IMR-90 (cell line): ENCODE measurements at regions not wholly inside any gene's neighbourhood (a gene's known extent, or its start where the extent isn't known, plus 50 kb on each side); places are given as distances from the start of the nearest gene placed in this dataset.

Source experiments
- ATAC-seq: fragments of 200-7000 bp; cut with Tn5 transposase; 2 replicates; pipeline ENCODE4 v1.9.1; 2020; ENCODE audit warnings: low read depth, mild to moderate bottlenecking, moderate library complexity
- BruUV-seq: library from RNA; stranded (reverse); fragments of 400-500 nt; replicated peaks from 2 replicates; lab custom pipeline; 2021; lab: Mats Ljungman, UMichigan
- CTCF ChIA-PET: fragments of 300-600 bp; formaldehyde crosslinking; extraction: SDS; loops from one replicate; lab custom pipeline; 2021; ENCODE audit warnings: antibody characterized with exemption; lab: Yijun Ruan, JAX
- POLR2A ChIA-PET: fragments of 300-600 bp; sonication (Branson Sonifier 250); formaldehyde crosslinking; loops from one replicate; lab custom pipeline; 2022; ENCODE audit warnings: antibody characterized with exemption; ENCODE audit not compliant: unreplicated experiment; lab: Charles Lee
- DNase-seq: peaks from one replicate; pipeline ENCODE4 v3.0.0; 2013
- H2AFZ ChIP-seq: replicated peaks from 2 replicates; pipeline ENCODE3; 2013; ENCODE audit warnings: low read length, mild to moderate bottlenecking; ENCODE audit not compliant: poor library complexity
- H2AK5ac ChIP-seq: 2 replicates; pipeline ENCODE4 v1.6.1; 2013; ENCODE audit warnings: low read depth, low read length, inconsistent platforms
- H2AK9ac ChIP-seq: replicated peaks from 2 replicates; pipeline ENCODE3; 2013; ENCODE audit warnings: mild to moderate bottlenecking, low read depth, low read length, moderate library complexity; ENCODE audit not compliant: poor library complexity
- H2BK120ac ChIP-seq: 2 replicates; pipeline ENCODE4 v1.6.1; 2013; ENCODE audit warnings: low read depth, low read length, inconsistent platforms
- H2BK15ac ChIP-seq: 3 replicates; pipeline ENCODE4 v1.6.1; 2013; ENCODE audit warnings: low read depth, low read length, inconsistent platforms
- H2BK20ac ChIP-seq: 2 replicates; pipeline ENCODE4 v1.6.1; 2013; ENCODE audit warnings: low read depth, mild to moderate bottlenecking, inconsistent platforms, low read length, moderate library complexity
- H2BK5ac ChIP-seq: 2 replicates; pipeline ENCODE4 v1.6.1; 2013; ENCODE audit warnings: mild to moderate bottlenecking, low read depth, low read length, inconsistent platforms; ENCODE audit not compliant: poor library complexity, severe bottlenecking
- H3K14ac ChIP-seq: replicated peaks from 2 replicates; pipeline ENCODE4 v1.6.1; 2013; ENCODE audit warnings: low read depth, low read length, inconsistent platforms
- H3K18ac ChIP-seq: 2 replicates; pipeline ENCODE4 v1.6.1; 2013; ENCODE audit warnings: low read depth, low read length, control low read depth
- H3K23ac ChIP-seq: 2 replicates; pipeline ENCODE4 v1.6.1; 2013; ENCODE audit warnings: low read depth, low read length, inconsistent platforms
- H3K27ac ChIP-seq: 2 replicates; pipeline ENCODE4 v1.5.1; 2013; ENCODE audit warnings: mild to moderate bottlenecking, control low read depth, low read length; ENCODE audit not compliant: insufficient read depth
- H3K27me3 ChIP-seq: 2 replicates; pipeline ENCODE4 v1.6.1; 2013; ENCODE audit warnings: low read length; ENCODE audit not compliant: control insufficient read depth, insufficient read depth
- H3K36me3 ChIP-seq: 2 replicates; pipeline ENCODE4 v1.6.1; 2013; ENCODE audit warnings: low read length, mixed read lengths; ENCODE audit not compliant: control insufficient read depth, insufficient read depth
- H3K4ac ChIP-seq: 2 replicates; pipeline ENCODE4 v1.6.1; 2013; ENCODE audit warnings: low read depth, low read length, inconsistent platforms
- H3K4me1 ChIP-seq: 2 replicates; pipeline ENCODE4 v1.6.1; 2013; ENCODE audit warnings: low read length, mixed read lengths; ENCODE audit not compliant: control insufficient read depth, insufficient read depth
- H3K4me2 ChIP-seq: 2 replicates; pipeline ENCODE4 v1.6.1; 2013; ENCODE audit warnings: low read depth, mild to moderate bottlenecking, control low read depth, low read length, moderate library complexity
- H3K4me3 ChIP-seq: 2 replicates; pipeline ENCODE4 v1.5.1; 2013; ENCODE audit warnings: low read depth, mild to moderate bottlenecking, control low read depth, low read length, moderate library complexity; ENCODE audit not compliant: insufficient read depth
- H3K56ac ChIP-seq: 2 replicates; pipeline ENCODE4 v1.6.1; 2013; ENCODE audit warnings: low read length, inconsistent platforms; ENCODE audit not compliant: insufficient read depth; ENCODE audit errors: extremely low read depth
- H3K79me1 ChIP-seq, 2 experiments: 2 replicates each; pipeline ENCODE4 v1.6.1; 2013; ENCODE audit warnings: low read length in 2 of 2, inconsistent platforms in 1 of 2, low read depth in 1 of 2
- H3K9ac ChIP-seq: 2 replicates; pipeline ENCODE4 v1.6.1; 2013; ENCODE audit warnings: low read depth, low read length, control low read depth
- H3K9me1 ChIP-seq: 2 replicates; pipeline ENCODE4 v1.6.1; 2013; ENCODE audit warnings: low read length, inconsistent platforms; ENCODE audit not compliant: insufficient read depth
- H3K9me3 ChIP-seq: 2 replicates; pipeline ENCODE4 v1.6.1; 2013; ENCODE audit warnings: low read length; ENCODE audit not compliant: control insufficient read depth, insufficient read depth
- H4K20me1 ChIP-seq: 2 replicates; pipeline ENCODE4 v1.6.1; 2013; ENCODE audit warnings: low read length, inconsistent platforms; ENCODE audit not compliant: insufficient read depth
- H4K5ac ChIP-seq: 2 replicates; pipeline ENCODE4 v1.6.1; 2013; ENCODE audit warnings: mild to moderate bottlenecking, low read depth, low read length, control low read depth
- H4K8ac ChIP-seq, 2 experiments: 2 replicates each; pipeline ENCODE4 v1.6.1; 2013; ENCODE audit warnings: low read depth in 2 of 2, low read length in 2 of 2, control low read depth in 1 of 2, inconsistent platforms in 1 of 2
- H4K91ac ChIP-seq: 2 replicates; pipeline ENCODE4 v1.6.1; 2013; ENCODE audit warnings: low read depth, low read length, inconsistent platforms; ENCODE audit not compliant: insufficient read depth
- BHLHE40 ChIP-seq: fragments of 150-350 bp; IDR thresholded peaks from 2 replicates; pipeline ENCODE4 v1.6.1; 2016; ENCODE audit warnings: mild to moderate bottlenecking, low read depth, low read length
- CEBPB ChIP-seq: IDR thresholded peaks from 2 replicates; pipeline ENCODE4 v1.6.1; 2012; ENCODE audit warnings: low read depth, low read length, improper control_type of control experiment
- CHD1 ChIP-seq: IDR thresholded peaks from 2 replicates; pipeline ENCODE4 v1.6.1; 2012; ENCODE audit warnings: low read depth, low read length, improper control_type of control experiment
- CTCF ChIP-seq: conservative IDR thresholded peaks from 2 replicates; pipeline ENCODE4 v1.5.1; 2012; ENCODE audit warnings: mild to moderate bottlenecking, low read depth, low read length, improper control_type of control experiment
- ELK1 ChIP-seq: fragments of 150-350 bp; IDR thresholded peaks from 2 replicates; pipeline ENCODE4 v1.6.1; 2016; ENCODE audit warnings: low read depth, mild to moderate bottlenecking, low read length, moderate library complexity, borderline replicate concordance
- FOS ChIP-seq: fragments of 150-350 bp; IDR thresholded peaks from 2 replicates; pipeline ENCODE4 v1.6.1; 2016; ENCODE audit warnings: low read depth, low read length
- MAFK ChIP-seq: IDR thresholded peaks from 2 replicates; pipeline ENCODE4 v1.6.1; 2012; ENCODE audit warnings: low read depth, low read length, improper control_type of control experiment
- MAZ ChIP-seq: IDR thresholded peaks from 2 replicates; pipeline ENCODE4 v1.6.1; 2012; ENCODE audit warnings: low read depth, mild to moderate bottlenecking, low read length, improper control_type of control experiment, moderate library complexity, borderline replicate concordance
- MXI1 ChIP-seq: IDR thresholded peaks from 2 replicates; pipeline ENCODE4 v1.6.1; 2012; ENCODE audit warnings: low read depth, mild to moderate bottlenecking, low read length, moderate library complexity, borderline replicate concordance
- NFE2L2 ChIP-seq: fragments of 150-350 bp; IDR thresholded peaks from 2 replicates; pipeline ENCODE4 v1.6.1; 2016; ENCODE audit warnings: low read depth, mild to moderate bottlenecking, low read length
- POLR2A ChIP-seq: IDR thresholded peaks from 2 replicates; pipeline ENCODE4 v1.6.1; 2012; ENCODE audit warnings: mild to moderate bottlenecking, low read depth, low read length
- RAD21 ChIP-seq: IDR thresholded peaks from 2 replicates; pipeline ENCODE4 v1.6.1; 2012; ENCODE audit warnings: low read length, improper control_type of control experiment
- RCOR1 ChIP-seq: IDR thresholded peaks from 2 replicates; pipeline ENCODE4 v1.6.1; 2012; ENCODE audit warnings: mild to moderate bottlenecking, low read length, improper control_type of control experiment; ENCODE audit not compliant: insufficient replicate concordance
- RFX5 ChIP-seq: IDR thresholded peaks from 2 replicates; pipeline ENCODE4 v1.8.0; 2012; ENCODE audit warnings: low read depth, mild to moderate bottlenecking, low read length, moderate library complexity
- SMC3 ChIP-seq: fragments of 150-350 bp; IDR thresholded peaks from 2 replicates; pipeline ENCODE4 v1.6.1; 2016; ENCODE audit warnings: low read depth, mild to moderate bottlenecking, antibody characterized with exemption, low read length, moderate library complexity
- USF2 ChIP-seq: fragments of 150-350 bp; IDR thresholded peaks from 2 replicates; pipeline ENCODE4 v1.6.1; 2017; ENCODE audit warnings: mild to moderate bottlenecking, antibody characterized with exemption, low read length, low read depth
- WGBS, 2 experiments: methylation state at CpG; one replicate each; pipeline versions ENCODE4 v1.1.5 to v1.1.7; 2013; ENCODE audit warnings: missing lambda C conversion rate in 2 of 2; ENCODE audit not compliant: insufficient read length in 1 of 2; ENCODE audit errors: extremely low coverage in 2 of 2; 5-methylcytosine and 5-hydroxymethylcytosine counted together
- dilution Hi-C: fragments of 300-500 bp; cut with HindIII; formaldehyde crosslinking; loops from one replicate; pipeline ENCODE4 v1.14.3; 2018; ENCODE audit warnings: low sequenced_read_pairs; ENCODE audit not compliant: unreplicated experiment
- in situ Hi-C: fragments of 300-500 bp; cut with MboI; formaldehyde crosslinking; loops from 3 replicates; pipeline ENCODE4 v1.14.3; 2019; ENCODE audit warnings: low sequenced_read_pairs, inconsistent platforms, mixed read lengths
- intact Hi-C: fragments of 100-400 bp; cut with micrococcal nuclease; formaldehyde crosslinking; loops from 2 replicates; pipeline ENCODE4 v1.10.0; 2022

- no peak overlapping the region for H3K4ac ChIP-seq
- no peak overlapping the region for H2BK5ac ChIP-seq
- no peaks in the 10 kb centered on the region for H3K9me1 ChIP-seq
- intact Hi-C loops, result no loop called here
- no peak overlapping the region for H2BK15ac ChIP-seq
- TF ChIP-seq RAD21 (no peak), MXI1 (no peak), NFE2L2 (no peak), BHLHE40 (no peak), RCOR1 (no peak), CHD1 (no peak), POLR2A (no peak), CEBPB (no peak), SMC3 (no peak), MAZ (no peak), MAFK (no peak), FOS (no peak), USF2 (no peak), RFX5 (no peak), ELK1 (no peak), CTCF (no peak)
- no peak overlapping the region for H2AFZ ChIP-seq
- no peak overlapping the region for H2BK120ac ChIP-seq
- no peak overlapping the region for H3K4me3 ChIP-seq
- H2BK20ac ChIP-seq, result no peak overlapping the region
- no CpG with 5 or more reads among the region's 6 CpGs for WGBS, 2 experiments
- ATAC-seq, result no peak
- POLR2A ChIA-PET, result no interaction called here
- no peak overlapping the region for H3K18ac ChIP-seq
- H3K14ac ChIP-seq, result no peak overlapping the region
- H3K56ac ChIP-seq, result no peak overlapping the region
- no peak overlapping the region for H3K27ac ChIP-seq
- H3K9ac ChIP-seq, result no peak overlapping the region
- no peaks in the 10 kb centered on the region for H3K27me3 ChIP-seq
- DNase-seq, result no peak
- no peak overlapping the region for H2AK9ac ChIP-seq
- CTCF ChIA-PET, result no interaction called here
- no peaks in the 10 kb centered on the region for H3K9me3 ChIP-seq
- H3K4me1 ChIP-seq, result no peaks in the 10 kb centered on the region
- H3K36me3 ChIP-seq, result no peaks in the 10 kb centered on the region
- no peak overlapping the region for H2AK5ac ChIP-seq
- H4K20me1 ChIP-seq, result no peaks in the 10 kb centered on the region
- in situ Hi-C loops, result no loop called here
- no peak overlapping the region for H3K23ac ChIP-seq
- H4K91ac ChIP-seq, result no peak overlapping the region
- no peak overlapping the region for H4K5ac ChIP-seq
- no peaks in the 10 kb centered on the region for H3K79me1 ChIP-seq
- dilution Hi-C loops, result no loop called here
- no TSS peak for BruUV-seq
- H4K8ac ChIP-seq, result no peak overlapping the region
- H3K4me2 ChIP-seq, result no peak overlapping the region
Observed at GRCh38 chr4:155026715-155027114, 181.7 kb upstream of the NPY2R start.
